ENCODE measurements at regions not wholly inside any gene's neighbourhood (a gene's known extent, or its start where the extent isn't known, plus 50 kb on each side); places are given as distances from the start of the nearest gene placed in this dataset.

- Histone ChIP-seq H3K4me3 (ENCODE audit: severe bottlenecking) (no peak overlapping the region), H3K36me3 (ENCODE audit: low read depth) (no peaks in the 10 kb centered on the region), H3K27me3 (ENCODE audit: insufficient read depth, poor library complexity, severe bottlenecking) (no peaks in the 10 kb centered on the region), H3K27ac (ENCODE audit: poor library complexity, severe bottlenecking) (no peak overlapping the region), H3K9me3 (ENCODE audit: severe bottlenecking) (no peaks in the 10 kb centered on the region), H3K4me1 (ENCODE audit: insufficient read depth, poor library complexity, severe bottlenecking) (no peaks in the 10 kb centered on the region)
- TF ChIP-seq CTCF (IDR thresholded peaks at IDR 0.05; ENCODE audit: poor library complexity, severe bottlenecking) = peak; percentile 36
- ATAC-seq (ENCODE audit: low read depth) (no peak), DNase-seq (ENCODE audit: low spot score) (no peak)
Measured at GRCh38 chr12:94710933-94711332, 60.6 kb upstream of the TMCC3 start.

- no peak for DNase-seq (ENCODE audit: low spot score)
- Histone ChIP-seq H3K4me3 (ENCODE audit: severe bottlenecking) (no peak overlapping the region), H3K4me1 (ENCODE audit: insufficient read depth, poor library complexity, severe bottlenecking) (no peaks in the 10 kb centered on the region), H3K27me3 (ENCODE audit: insufficient read depth, poor library complexity, severe bottlenecking) (no peaks in the 10 kb centered on the region), H3K36me3 (ENCODE audit: low read depth) (no peaks in the 10 kb centered on the region), H3K27ac (ENCODE audit: poor library complexity, severe bottlenecking) (no peak overlapping the region), H3K9me3 (ENCODE audit: severe bottlenecking) (no peaks in the 10 kb centered on the region)
- TF ChIP-seq CTCF (IDR thresholded peaks at IDR 0.05; ENCODE audit: poor library complexity, severe bottlenecking) = no peak
- ATAC-seq (ENCODE audit: low read depth) = no peak
Measured at GRCh38 chr12:94707892-94708291, 57.5 kb upstream of the TMCC3 start.

GRCh38 chr12:94707036-94707435 is 56.7 kb upstream of the TMCC3 start:
- ATAC-seq (ENCODE audit: low read depth) (no peak), DNase-seq (ENCODE audit: low spot score) (no peak)
- Histone ChIP-seq H3K27me3 (ENCODE audit: insufficient read depth, poor library complexity, severe bottlenecking) (no peaks in the 10 kb centered on the region), H3K9me3 (ENCODE audit: severe bottlenecking) (no peaks in the 10 kb centered on the region), H3K27ac (ENCODE audit: poor library complexity, severe bottlenecking) (no peak overlapping the region), H3K36me3 (ENCODE audit: low read depth) (no peaks in the 10 kb centered on the region), H3K4me1 (ENCODE audit: insufficient read depth, poor library complexity, severe bottlenecking) (no peaks in the 10 kb centered on the region), H3K4me3 (ENCODE audit: severe bottlenecking) (no peak overlapping the region)
- no peak for TF ChIP-seq CTCF (IDR thresholded peaks at IDR 0.05; ENCODE audit: poor library complexity, severe bottlenecking)

GRCh38 chr12:94706250-94706661 is 55.9 kb upstream of the TMCC3 start:
- no peak; the same call in 2 of the 3 replicates for ATAC-seq (ENCODE audit: low read depth)

More at GRCh38 chr12:94706250-94706661, 55.9 kb upstream of the TMCC3 start:
- Histone ChIP-seq H3K27ac (ENCODE audit: poor library complexity, severe bottlenecking) (no peak overlapping the region), H3K4me3 (ENCODE audit: severe bottlenecking) (no peak overlapping the region), H3K9me3 (ENCODE audit: severe bottlenecking) (no peaks in the 10 kb centered on the region), H3K27me3 (ENCODE audit: insufficient read depth, poor library complexity, severe bottlenecking) (no peaks in the 10 kb centered on the region), H3K4me1 (ENCODE audit: insufficient read depth, poor library complexity, severe bottlenecking) (no peaks in the 10 kb centered on the region), H3K36me3 (ENCODE audit: low read depth) (no peaks in the 10 kb centered on the region)
- no peak for TF ChIP-seq CTCF (IDR thresholded peaks at IDR 0.05; ENCODE audit: poor library complexity, severe bottlenecking)
- DNase-seq (ENCODE audit: low spot score) = no peak

Data from RWPE2 (cell line).